ENCODE measurements at regions not wholly inside any gene's neighbourhood (a gene's known extent, or its start where the extent isn't known, plus 50 kb on each side); places are given as distances from the start of the nearest gene placed in this dataset.
A peak's percentile ranks its signal among the peaks of the same experiment; 100 is the strongest.
"Not testable (repeated sequence)": the region's sequence is repeated elsewhere in the genome, so short reads cannot be mapped to it uniquely, and the experiment has no call there.

DNA sequence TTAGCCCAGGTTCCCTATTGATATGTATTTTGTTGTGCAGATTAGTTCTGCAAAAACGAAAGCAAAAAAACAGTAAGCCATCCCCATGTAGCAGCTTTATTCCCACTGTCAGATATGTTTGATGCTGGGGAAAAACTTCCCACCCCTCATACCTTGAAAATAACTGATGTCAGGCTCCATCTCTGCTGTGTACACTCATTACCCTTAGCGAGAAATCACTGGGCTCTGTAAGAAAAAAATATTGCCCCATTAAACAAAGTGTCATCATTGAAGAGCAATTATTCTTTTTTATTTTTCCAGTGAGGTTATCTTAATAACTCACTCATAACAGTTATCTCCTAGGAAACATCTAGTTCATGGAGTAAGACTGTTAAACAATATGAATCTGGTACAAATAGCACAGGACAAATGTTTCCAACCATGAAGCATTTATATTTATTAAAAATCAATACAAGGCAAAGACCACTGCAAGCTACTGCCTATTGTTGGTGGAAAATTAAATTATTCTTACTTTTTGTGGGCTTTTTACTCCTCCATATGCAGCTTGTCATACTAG is 268.8 kb downstream of the LMBRD1 start (continued):
- TF ChIP-seq, protein P1, sequence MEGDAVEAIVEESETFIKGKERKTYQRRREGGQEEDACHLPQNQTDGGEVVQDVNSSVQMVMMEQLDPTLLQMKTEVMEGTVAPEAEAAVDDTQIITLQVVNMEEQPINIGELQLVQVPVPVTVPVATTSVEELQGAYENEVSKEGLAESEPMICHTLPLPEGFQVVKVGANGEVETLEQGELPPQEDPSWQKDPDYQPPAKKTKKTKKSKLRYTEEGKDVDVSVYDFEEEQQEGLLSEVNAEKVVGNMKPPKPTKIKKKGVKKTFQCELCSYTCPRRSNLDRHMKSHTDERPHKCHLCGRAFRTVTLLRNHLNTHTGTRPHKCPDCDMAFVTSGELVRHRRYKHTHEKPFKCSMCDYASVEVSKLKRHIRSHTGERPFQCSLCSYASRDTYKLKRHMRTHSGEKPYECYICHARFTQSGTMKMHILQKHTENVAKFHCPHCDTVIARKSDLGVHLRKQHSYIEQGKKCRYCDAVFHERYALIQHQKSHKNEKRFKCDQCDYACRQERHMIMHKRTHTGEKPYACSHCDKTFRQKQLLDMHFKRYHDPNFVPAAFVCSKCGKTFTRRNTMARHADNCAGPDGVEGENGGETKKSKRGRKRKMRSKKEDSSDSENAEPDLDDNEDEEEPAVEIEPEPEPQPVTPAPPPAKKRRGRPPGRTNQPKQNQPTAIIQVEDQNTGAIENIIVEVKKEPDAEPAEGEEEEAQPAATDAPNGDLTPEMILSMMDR (conservative IDR thresholded peaks at IDR 0.05; ENCODE audit: low read depth in 2 of 2): no peak

DNA sequence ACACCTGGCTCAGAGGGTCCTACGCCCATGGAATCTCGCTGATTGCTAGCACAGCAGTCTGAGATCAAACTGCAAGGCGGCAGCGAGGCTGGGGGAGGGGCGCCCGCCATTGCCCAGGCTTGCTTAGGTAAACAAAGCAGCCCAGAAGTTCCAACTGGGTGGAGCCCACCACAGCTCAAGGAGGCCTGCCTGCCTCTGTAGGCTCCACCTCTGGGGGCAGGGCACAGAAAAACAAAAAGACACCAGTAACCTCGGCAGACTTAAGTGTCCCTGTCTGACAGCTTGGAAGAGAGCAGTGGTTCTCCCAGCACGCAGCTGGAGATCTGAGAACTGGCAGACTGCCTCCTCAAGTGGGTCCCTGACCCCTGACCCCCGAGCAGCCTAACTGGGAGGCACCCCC is 281.3 kb downstream of the LMBRD1 start:
- H3K4me2 ChIP-seq; H3K36me3 Mint-ChIP-seq (ENCODE audit: low read depth); H2AFZ ChIP-seq; H3K4me3 Mint-ChIP-seq; H4K20me1 ChIP-seq (replicated peaks; ENCODE audit: insufficient read depth); H3K27me3 Mint-ChIP-seq (ENCODE audit: insufficient read depth, low read depth, poor library complexity); H3K27ac Mint-ChIP-seq; H3K4me1 ChIP-seq (ENCODE audit: insufficient read depth); H3K79me2 ChIP-seq (replicated peaks; ENCODE audit: insufficient read depth); H3K9me2 ChIP-seq (ENCODE audit: insufficient read depth); ATAC-seq; H3K9me3 Mint-ChIP-seq; H3K36me3 ChIP-seq (ENCODE audit: insufficient read depth); H3K4me1 Mint-ChIP-seq; H3K27me3 ChIP-seq (ENCODE audit: insufficient read depth); H3K27ac ChIP-seq (ENCODE audit: low read depth); H3F3A ChIP-seq (replicated peaks; ENCODE audit: low read depth): not testable (repeated sequence)
- DNase-seq (ENCODE audit: low spot score): peak; percentile 26
- H3K4me3 ChIP-seq: 0 out of 2 replicates have a peak overlapping the region, but pooled peaks have one; percentile 13

DNA sequence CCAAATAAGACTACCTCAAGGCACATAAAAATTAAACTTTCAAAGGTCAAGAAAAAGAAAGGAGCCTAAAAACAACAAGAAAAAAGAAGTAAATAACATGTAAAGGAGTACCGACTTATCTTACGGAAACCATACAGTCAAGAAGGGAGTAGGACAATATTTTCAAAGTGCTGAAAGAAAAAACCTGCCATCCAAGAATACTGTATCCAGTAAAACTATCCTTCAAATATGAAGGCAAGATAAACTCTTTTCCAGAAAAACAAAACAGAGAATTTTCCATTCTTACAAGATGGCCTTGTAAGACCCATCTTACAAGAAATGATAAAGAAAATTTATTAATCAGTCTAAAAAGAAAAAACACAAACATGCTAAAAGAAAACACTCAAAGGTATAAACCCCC is 302.2 kb downstream of the LMBRD1 start:
- Histone ChIP-seq H3K4me1 (ENCODE audit: insufficient read depth) (no peaks in the 10 kb centered on the region), H2AFZ (no peak overlapping the region), H3K9me2 (ENCODE audit: insufficient read depth) (no peaks in the 10 kb centered on the region; the same call in 1 of the 2 replicates), H4K20me1 (replicated peaks; ENCODE audit: insufficient read depth) (no peaks in the 10 kb centered on the region), H3F3A (replicated peaks; ENCODE audit: low read depth) (no peaks in the 10 kb centered on the region), H3K36me3 (ENCODE audit: insufficient read depth) (no peaks in the 10 kb centered on the region), H3K27ac (ENCODE audit: low read depth) (no peak overlapping the region), H3K27me3 (ENCODE audit: insufficient read depth) (no peaks in the 10 kb centered on the region), H3K4me2 (no peak overlapping the region), H3K79me2 (replicated peaks; ENCODE audit: insufficient read depth) (no peaks in the 10 kb centered on the region), H3K4me3 (no peak overlapping the region)
- H3K4me1 Mint-ChIP-seq: no peaks in the 10 kb centered on the region
- no peaks in the 10 kb centered on the region for H3K27me3 Mint-ChIP-seq (ENCODE audit: insufficient read depth, low read depth, poor library complexity)
- H3K36me3 Mint-ChIP-seq (ENCODE audit: low read depth): peaks cover 11% of the 10 kb centered on the region; the same call in 2 of the 3 replicates
- ATAC-seq: no peak
- no peak overlapping the region for H3K4me3 Mint-ChIP-seq
- no peak for DNase-seq (ENCODE audit: low spot score)
- H3K9me3 Mint-ChIP-seq: peaks cover 7% of the 10 kb centered on the region; the same call in 2 of the 3 replicates
- no peak overlapping the region for H3K27ac Mint-ChIP-seq
- TF ChIP-seq, protein P1 (conservative IDR thresholded peaks at IDR 0.05; ENCODE audit: low read depth in 2 of 2): no peak
- no peak for TF ChIP-seq NANOG (IDR thresholded peaks at IDR 0.05; ENCODE audit: borderline replicate concordance)
- no peak for TF ChIP-seq ZNF331 (CRISPR knock-in tag; IDR thresholded peaks at IDR 0.05; ENCODE audit: low read depth)
- no peak for TF ChIP-seq CREB1 (CRISPR knock-in tag; IDR thresholded peaks at IDR 0.05; ENCODE audit: low read depth)
- no peak for TF ChIP-seq REST (IDR thresholded peaks at IDR 0.05; ENCODE audit: unreplicated experiment)
- TF ChIP-seq, protein P2, sequence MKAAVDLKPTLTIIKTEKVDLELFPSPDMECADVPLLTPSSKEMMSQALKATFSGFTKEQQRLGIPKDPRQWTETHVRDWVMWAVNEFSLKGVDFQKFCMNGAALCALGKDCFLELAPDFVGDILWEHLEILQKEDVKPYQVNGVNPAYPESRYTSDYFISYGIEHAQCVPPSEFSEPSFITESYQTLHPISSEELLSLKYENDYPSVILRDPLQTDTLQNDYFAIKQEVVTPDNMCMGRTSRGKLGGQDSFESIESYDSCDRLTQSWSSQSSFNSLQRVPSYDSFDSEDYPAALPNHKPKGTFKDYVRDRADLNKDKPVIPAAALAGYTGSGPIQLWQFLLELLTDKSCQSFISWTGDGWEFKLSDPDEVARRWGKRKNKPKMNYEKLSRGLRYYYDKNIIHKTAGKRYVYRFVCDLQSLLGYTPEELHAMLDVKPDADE (IDR thresholded peaks at IDR 0.05): no peak
